RKO (cell line): ENCODE measurements at regions not wholly inside any gene's neighbourhood (a gene's known extent, or its start where the extent isn't known, plus 50 kb on each side); places are given as distances from the start of the nearest gene placed in this dataset.
"Not testable (repeated sequence)": the region's sequence is repeated elsewhere in the genome, so short reads cannot be mapped to it uniquely, and the experiment has no call there.

Source experiments
- DNase-seq: peaks from one replicate; pipeline ENCODE4 v3.0.0-alpha.2; 2016; ENCODE audit warnings: low spot score

GRCh38 chr22:16911340-16911739, 86.1 kb upstream of the XKR3 start:
- DNase-seq: not testable (repeated sequence)

- not testable (repeated sequence) for DNase-seq
Measured at GRCh38 chr22:16902051-16902450, 76.8 kb upstream of the XKR3 start.

- DNase-seq: peak; percentile 45
Measured at GRCh38 chr22:16901579-16901978, 76.4 kb upstream of the XKR3 start.

GRCh38 chr22:16899358-16899757, 74.1 kb upstream of the XKR3 start:
- DNase-seq: not testable (repeated sequence)

- DNase-seq: not testable (repeated sequence)
Measured at GRCh38 chr22:16897365-16897764, 72.2 kb upstream of the XKR3 start.

GRCh38 chr22:16891892-16892291, 66.7 kb upstream of the XKR3 start:
- not testable (repeated sequence) for DNase-seq

GRCh38 chr22:16876339-16876738, 51.1 kb upstream of the XKR3 start:
- DNase-seq: not testable (repeated sequence)
